ENCODE measurements at regions not wholly inside any gene's neighbourhood (a gene's known extent, or its start where the extent isn't known, plus 50 kb on each side); places are given as distances from the start of the nearest gene placed in this dataset.

DNA sequence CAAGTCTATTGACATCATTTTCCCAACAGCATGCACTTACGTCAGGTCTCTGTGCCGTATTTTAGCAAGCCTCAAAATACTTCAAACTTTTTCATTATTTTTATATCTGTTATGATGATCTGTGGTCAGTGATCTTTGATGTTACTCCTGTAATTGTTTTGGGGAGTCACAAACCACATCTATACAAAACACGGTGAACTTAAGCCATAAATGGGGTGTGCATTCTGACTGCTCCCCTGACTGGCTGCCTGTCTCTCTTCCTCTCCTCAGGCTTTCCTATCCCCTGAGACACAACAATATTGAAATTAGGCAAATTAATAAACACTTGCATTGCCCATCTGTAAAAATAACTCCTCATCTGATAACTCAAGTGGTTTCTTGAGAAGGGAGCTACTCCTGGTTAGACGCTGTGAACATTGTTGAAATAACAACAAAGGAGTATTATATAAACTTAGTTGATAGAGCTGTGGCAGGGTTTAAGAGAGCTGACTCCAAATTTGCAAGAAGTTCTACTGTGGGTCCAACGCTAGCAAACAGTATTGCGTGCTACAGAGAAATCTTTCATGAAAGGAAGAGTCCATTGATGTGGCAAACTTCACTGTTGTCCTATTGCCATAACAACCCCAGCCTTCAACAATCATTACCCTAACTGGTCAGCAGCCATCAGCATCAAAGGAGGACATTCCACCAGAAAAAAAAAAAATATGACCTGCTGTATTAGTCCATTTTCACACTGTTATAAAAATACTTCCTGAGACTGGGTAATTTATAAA lies 105.8 kb upstream of the DSCAM start:
- ChIA-PET CTCF (no interaction called here), POLR2A (no interaction called here)
- TF ChIP-seq, protein P1, sequence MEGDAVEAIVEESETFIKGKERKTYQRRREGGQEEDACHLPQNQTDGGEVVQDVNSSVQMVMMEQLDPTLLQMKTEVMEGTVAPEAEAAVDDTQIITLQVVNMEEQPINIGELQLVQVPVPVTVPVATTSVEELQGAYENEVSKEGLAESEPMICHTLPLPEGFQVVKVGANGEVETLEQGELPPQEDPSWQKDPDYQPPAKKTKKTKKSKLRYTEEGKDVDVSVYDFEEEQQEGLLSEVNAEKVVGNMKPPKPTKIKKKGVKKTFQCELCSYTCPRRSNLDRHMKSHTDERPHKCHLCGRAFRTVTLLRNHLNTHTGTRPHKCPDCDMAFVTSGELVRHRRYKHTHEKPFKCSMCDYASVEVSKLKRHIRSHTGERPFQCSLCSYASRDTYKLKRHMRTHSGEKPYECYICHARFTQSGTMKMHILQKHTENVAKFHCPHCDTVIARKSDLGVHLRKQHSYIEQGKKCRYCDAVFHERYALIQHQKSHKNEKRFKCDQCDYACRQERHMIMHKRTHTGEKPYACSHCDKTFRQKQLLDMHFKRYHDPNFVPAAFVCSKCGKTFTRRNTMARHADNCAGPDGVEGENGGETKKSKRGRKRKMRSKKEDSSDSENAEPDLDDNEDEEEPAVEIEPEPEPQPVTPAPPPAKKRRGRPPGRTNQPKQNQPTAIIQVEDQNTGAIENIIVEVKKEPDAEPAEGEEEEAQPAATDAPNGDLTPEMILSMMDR (IDR thresholded peaks at IDR 0.05; ENCODE audit: insufficient read depth, low read length, missing control alignments) = no peak
- H3K4me3 ChIP-seq (ENCODE audit: low read depth, low read length) = no peak overlapping the region
- no peak for DNase-seq (ENCODE audit: low read depth, low spot score)

DNA sequence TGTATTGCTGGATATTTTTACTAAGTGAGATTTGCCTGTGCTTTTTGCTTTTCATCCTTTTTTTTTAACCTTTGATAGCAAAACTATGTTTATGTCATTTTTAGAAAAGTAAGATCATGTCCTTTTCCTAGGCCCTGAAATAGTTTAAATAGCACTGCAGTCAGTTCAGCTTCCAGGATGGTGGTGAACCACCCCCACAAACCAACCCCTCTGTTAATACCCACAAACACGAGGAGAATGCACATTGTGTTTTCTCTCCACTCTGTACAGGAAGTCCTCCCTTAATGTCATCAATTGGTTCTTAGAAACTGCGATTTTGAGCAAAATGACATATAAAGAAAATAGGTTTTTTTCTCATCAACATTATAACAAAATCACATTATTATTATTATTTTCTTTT lies 117.7 kb upstream of the DSCAM start:
- POLR2A ChIA-PET = no interaction called here
- no peak overlapping the region for H3K4me3 ChIP-seq (ENCODE audit: low read depth, low read length)
- peak; percentile 3 for DNase-seq (ENCODE audit: low read depth, low spot score)
- TF ChIP-seq, protein P1 (IDR thresholded peaks at IDR 0.05; ENCODE audit: insufficient read depth, low read length, missing control alignments) = no peak
- CTCF ChIA-PET = no interaction called here

DNA sequence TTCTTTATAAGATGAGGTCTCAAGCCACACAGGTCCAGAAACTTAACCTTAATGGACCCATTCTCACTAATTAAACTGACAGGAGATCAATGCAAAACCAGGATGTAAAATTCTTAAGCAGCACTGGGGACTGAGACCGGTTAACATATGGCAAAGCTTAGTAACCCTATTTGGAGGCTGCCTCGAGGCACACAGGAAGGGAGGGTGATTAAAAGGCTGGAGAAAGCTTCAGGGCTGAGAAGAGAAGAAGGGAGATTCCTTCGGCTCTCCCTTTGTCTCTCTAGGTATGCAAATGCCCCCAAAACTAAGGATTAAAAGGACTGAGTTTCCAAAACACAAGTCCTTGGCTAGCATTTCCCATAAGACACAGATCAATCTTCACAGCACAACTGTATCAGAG lies 120.8 kb upstream of the DSCAM start:
- ChIA-PET CTCF (no interaction called here), POLR2A (no interaction called here)
- no peak for DNase-seq (ENCODE audit: low read depth, low spot score)
- H3K4me3 ChIP-seq (ENCODE audit: low read depth, low read length) = no peak overlapping the region
- TF ChIP-seq, protein P1 (IDR thresholded peaks at IDR 0.05; ENCODE audit: insufficient read depth, low read length, missing control alignments) = no peak

DNA sequence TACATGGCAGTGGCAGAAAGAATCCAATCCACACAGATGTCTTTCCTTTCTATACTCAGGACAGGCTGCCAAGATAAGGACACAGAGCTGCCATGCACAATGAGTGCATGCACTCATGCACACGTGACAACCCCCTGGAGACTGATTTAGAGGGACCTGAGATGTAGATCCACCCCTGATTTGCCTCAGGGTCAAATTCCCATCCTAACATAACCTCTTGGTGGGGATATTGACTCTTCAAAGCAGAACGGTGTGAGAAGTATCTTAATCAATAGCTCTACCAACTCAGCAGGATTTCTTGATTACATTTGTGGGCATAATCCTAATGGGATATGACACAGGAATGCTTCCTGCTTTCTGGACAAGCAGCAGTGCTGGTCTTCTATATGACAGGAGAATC lies 125.2 kb upstream of the DSCAM start:
- ChIA-PET POLR2A (no interaction called here), CTCF (no interaction called here)

DNA sequence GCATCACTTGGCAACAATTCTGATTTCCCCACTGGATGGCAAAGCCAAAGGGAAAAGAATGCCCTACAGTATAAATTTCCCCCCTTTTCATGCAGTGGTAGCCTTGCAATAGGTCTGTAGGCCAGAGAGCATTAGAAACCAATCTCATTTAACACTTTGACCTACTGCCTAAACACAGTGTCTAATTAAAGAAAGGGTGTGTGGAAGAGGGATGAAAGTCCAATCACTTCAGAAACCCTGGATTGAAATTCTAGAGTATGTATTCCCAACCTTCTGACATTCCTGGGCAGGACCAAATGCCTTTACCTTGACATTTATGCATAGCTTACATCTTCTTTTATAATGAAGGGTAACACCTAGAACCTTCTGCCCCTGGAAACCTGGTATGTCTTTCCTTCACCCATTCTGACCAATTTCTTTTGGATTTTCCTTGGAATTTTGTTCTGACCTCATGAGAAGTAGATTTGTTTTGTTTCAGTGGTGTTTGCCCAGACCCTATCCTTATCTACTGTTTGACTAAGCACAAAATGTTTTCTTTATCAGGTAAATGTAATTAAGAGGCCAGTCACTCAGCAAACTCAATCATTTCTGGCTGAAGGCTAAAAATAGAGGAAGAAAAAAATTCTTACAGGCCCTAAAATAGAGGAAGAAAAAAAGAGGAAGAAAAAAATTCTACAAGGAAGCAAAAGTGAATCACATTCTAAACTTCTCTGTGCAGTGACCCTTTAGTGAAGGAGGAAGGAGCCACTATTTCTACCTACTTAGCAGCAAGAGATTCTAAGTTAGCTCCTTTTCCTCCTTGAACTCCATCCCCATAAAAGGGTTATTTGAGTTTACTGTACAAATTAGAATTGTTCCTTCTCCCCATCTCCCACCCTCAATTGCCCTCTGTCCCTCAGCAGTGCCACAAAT lies 129.5 kb upstream of the DSCAM start:
- TF ChIP-seq, protein P1 (IDR thresholded peaks at IDR 0.05; ENCODE audit: insufficient read depth, low read length, missing control alignments) = no peak
- ChIA-PET CTCF (no interaction called here), POLR2A (no interaction called here)
- no peak for DNase-seq (ENCODE audit: low read depth, low spot score)
- no peak overlapping the region for H3K4me3 ChIP-seq (ENCODE audit: low read depth, low read length)

More for the DNA sequence above, 125.2 kb upstream of the DSCAM start:
- TF ChIP-seq, protein P1 (IDR thresholded peaks at IDR 0.05; ENCODE audit: insufficient read depth, low read length, missing control alignments) = no peak
- no peak overlapping the region for H3K4me3 ChIP-seq (ENCODE audit: low read depth, low read length)
- DNase-seq (ENCODE audit: low read depth, low spot score) = no peak

DNA sequence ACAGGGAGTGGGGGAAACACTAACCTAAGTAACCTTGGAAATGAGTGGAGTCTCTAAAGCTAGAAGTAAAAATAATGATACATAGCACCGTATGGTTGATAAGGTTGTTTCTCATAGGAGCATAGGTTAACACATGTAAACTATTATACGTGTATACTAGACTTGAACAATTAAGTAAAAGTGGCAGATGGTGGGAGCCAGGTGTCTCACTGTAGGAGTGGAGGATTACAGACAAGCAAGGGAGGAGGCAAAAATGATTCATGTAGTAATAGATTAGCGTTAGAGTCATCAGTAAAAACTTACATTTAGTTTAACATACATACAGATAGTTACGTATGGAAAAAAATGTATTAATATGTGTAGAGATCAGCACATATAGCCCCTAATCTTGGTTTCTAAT lies 138.4 kb upstream of the DSCAM start:
- DNase-seq (ENCODE audit: low read depth, low spot score) = no peak
- CTCF ChIA-PET = no interaction called here
- TF ChIP-seq, protein P1 (IDR thresholded peaks at IDR 0.05; ENCODE audit: insufficient read depth, low read length, missing control alignments) = no peak

More for the DNA sequence above, 138.4 kb upstream of the DSCAM start:
- POLR2A ChIA-PET = no interaction called here
- no peak overlapping the region for H3K4me3 ChIP-seq (ENCODE audit: low read depth, low read length)

Data from AG04449 (cell line).